Endothelial cell of umbilical vein (primary cell): ENCODE measurements at regions not wholly inside any gene's neighbourhood (a gene's known extent, or its start where the extent isn't known, plus 50 kb on each side); places are given as distances from the start of the nearest gene placed in this dataset.

Experiments
- POLR2A ChIP-seq: IDR thresholded peaks from 2 replicates; pipeline ENCODE4 v1.6.1; 2012; ENCODE audit warnings: low read depth, mild to moderate bottlenecking, control low read depth, low read length
- POLR2AphosphoS5 ChIP-seq: IDR thresholded peaks from 2 replicates; pipeline ENCODE4 v1.6.1; 2012; ENCODE audit warnings: low read depth, mild to moderate bottlenecking, control low read depth, low read length, moderate library complexity; ENCODE audit not compliant: insufficient read depth
- TF ChIP-seq, protein P1 (sequence below), 2 donors: IDR thresholded peaks; 1 replicate in 1 of 2; 2 replicates in 1 of 2; pipeline ENCODE4 v1.5.1; 2011; ENCODE audit warnings: low read length in 2 of 2, mild to moderate bottlenecking in 2 of 2, moderate library complexity in 2 of 2, control low read depth in 1 of 2, inconsistent platforms in 1 of 2, low read depth in 1 of 2; ENCODE audit not compliant: insufficient read depth in 1 of 2; ENCODE audit errors: extremely low read depth in 1 of 2

DNA sequence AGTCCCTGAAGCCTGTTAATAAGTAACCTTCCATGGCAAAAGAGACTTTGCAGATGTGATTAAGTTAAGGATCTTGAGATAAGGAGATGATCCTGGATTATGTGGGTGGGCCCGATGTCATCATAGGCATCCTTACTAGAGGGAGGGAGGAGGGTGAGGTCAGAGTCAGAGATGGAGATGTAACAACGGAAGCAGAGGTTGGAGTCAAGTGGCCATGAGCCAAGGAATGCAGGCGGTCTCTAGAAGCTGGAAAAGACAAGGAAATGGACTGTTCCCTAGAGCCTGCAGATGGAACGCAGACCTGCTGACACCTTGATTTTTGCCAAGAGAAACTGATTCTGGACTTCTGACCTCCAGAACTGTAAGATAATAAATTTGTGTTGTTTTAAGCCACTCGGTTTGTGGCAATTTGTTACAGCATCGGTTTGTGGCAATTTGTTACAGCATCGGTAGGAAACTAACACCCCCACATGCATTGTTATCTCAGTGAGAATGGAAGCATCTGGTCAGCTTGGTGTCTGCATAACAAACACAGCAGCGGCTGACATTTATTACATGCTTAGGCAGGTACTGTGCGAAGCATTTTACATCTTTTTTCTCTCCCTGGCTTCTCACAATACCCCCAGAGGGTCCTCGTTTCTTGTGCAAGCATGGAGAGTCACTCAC lies 55.6 kb downstream of the CLDN34 start:
- TF ChIP-seq POLR2A (peak; percentile 37), POLR2AphosphoS5 (peak; percentile 54)
- TF ChIP-seq, protein P1, sequence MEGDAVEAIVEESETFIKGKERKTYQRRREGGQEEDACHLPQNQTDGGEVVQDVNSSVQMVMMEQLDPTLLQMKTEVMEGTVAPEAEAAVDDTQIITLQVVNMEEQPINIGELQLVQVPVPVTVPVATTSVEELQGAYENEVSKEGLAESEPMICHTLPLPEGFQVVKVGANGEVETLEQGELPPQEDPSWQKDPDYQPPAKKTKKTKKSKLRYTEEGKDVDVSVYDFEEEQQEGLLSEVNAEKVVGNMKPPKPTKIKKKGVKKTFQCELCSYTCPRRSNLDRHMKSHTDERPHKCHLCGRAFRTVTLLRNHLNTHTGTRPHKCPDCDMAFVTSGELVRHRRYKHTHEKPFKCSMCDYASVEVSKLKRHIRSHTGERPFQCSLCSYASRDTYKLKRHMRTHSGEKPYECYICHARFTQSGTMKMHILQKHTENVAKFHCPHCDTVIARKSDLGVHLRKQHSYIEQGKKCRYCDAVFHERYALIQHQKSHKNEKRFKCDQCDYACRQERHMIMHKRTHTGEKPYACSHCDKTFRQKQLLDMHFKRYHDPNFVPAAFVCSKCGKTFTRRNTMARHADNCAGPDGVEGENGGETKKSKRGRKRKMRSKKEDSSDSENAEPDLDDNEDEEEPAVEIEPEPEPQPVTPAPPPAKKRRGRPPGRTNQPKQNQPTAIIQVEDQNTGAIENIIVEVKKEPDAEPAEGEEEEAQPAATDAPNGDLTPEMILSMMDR (IDR thresholded peaks at IDR 0.05; ENCODE audit: extremely low read depth in 1 of 2, insufficient read depth in 1 of 2, low read depth in 1 of 2, low read length in 2 of 2): no peak
